Caco-2 (cell line): ENCODE measurements at regions not wholly inside any gene's neighbourhood (a gene's known extent, or its start where the extent isn't known, plus 50 kb on each side); places are given as distances from the start of the nearest gene placed in this dataset.

Experiments used
- BruUV-seq: library from RNA; stranded (reverse); fragments of 400-500 nt; replicated peaks from 2 replicates; lab custom pipeline; 2021; lab: Mats Ljungman, UMichigan
- CTCF ChIA-PET: fragments of 300-600 bp; sonication (Branson Sonifier 250); formaldehyde crosslinking; loops from one replicate; lab custom pipeline; 2022; ENCODE audit warnings: antibody characterized with exemption; lab: Charles Lee
- POLR2A ChIA-PET: fragments of 300-600 bp; sonication (Branson Sonifier 250); formaldehyde crosslinking; loops from one replicate; lab custom pipeline; 2022; ENCODE audit warnings: antibody characterized with exemption; lab: Charles Lee
- DNase-seq, 2 experiments: peaks; one replicate each; pipeline versions ENCODE4 v3.0.0 to v3.0.0-alpha.2; 2020 to 2022
- H3K27me3 ChIP-seq: replicated peaks from 2 replicates; pipeline ENCODE4 v1.6.0; 2011; ENCODE audit warnings: low read length; ENCODE audit not compliant: control insufficient read depth, insufficient read depth
- H3K36me3 ChIP-seq: 2 replicates; pipeline ENCODE4 v1.5.1; 2011; ENCODE audit warnings: low read length; ENCODE audit not compliant: control insufficient read depth, insufficient read depth
- H3K4me1 ChIP-seq: fragments of 250-450 bp; sonication (Bioruptor Pico); 2 replicates; pipeline ENCODE4 v1.5.1; 2020; ENCODE audit warnings: mild to moderate bottlenecking
- H3K4me3 ChIP-seq: 2 replicates; pipeline ENCODE4 v1.5.1; 2011; ENCODE audit warnings: low read depth, mild to moderate bottlenecking, control low read depth, low read length
- H3K9me3 ChIP-seq: fragments of 250-450 bp; sonication (Bioruptor Pico); 2 replicates; pipeline ENCODE4 v1.5.1; 2020; ENCODE audit warnings: mild to moderate bottlenecking, moderate library complexity
- H3K27ac Mint-ChIP-seq: one replicate; pipeline ENCODE4 v1.8.0; 2022; ENCODE audit warnings: mixed read lengths; ENCODE audit not compliant: unreplicated experiment
- H3K27me3 Mint-ChIP-seq: one replicate; pipeline ENCODE4 v1.8.0; 2022; ENCODE audit warnings: mixed read lengths; ENCODE audit not compliant: insufficient read depth, unreplicated experiment
- H3K36me3 Mint-ChIP-seq: one replicate; pipeline ENCODE4 v1.8.0; 2022; ENCODE audit warnings: mild to moderate bottlenecking, mixed read lengths; ENCODE audit not compliant: insufficient read depth, unreplicated experiment
- H3K4me1 Mint-ChIP-seq: one replicate; pipeline ENCODE4 v1.8.0; 2022; ENCODE audit warnings: low read depth, mixed read lengths; ENCODE audit not compliant: unreplicated experiment
- H3K4me3 Mint-ChIP-seq: one replicate; pipeline ENCODE4 v1.8.0; 2022; ENCODE audit warnings: mild to moderate bottlenecking, moderate library complexity, mixed read lengths; ENCODE audit not compliant: unreplicated experiment
- H3K9me3 Mint-ChIP-seq: one replicate; pipeline ENCODE4 v1.8.0; 2022; ENCODE audit warnings: mixed read lengths; ENCODE audit not compliant: unreplicated experiment
- CTCF ChIP-seq, 2 experiments: fragments of 200-600 bp in 1 of 2; IDR thresholded peaks; 1 replicate in 1 of 2; 2 replicates in 1 of 2; pipeline versions ENCODE4 v1.5.1 to v1.8.0; 2011 to 2022; ENCODE audit warnings: antibody characterized with exemption in 1 of 2, control low read depth in 1 of 2, inconsistent platforms in 1 of 2, low read depth in 1 of 2, low read length in 1 of 2, mild to moderate bottlenecking in 1 of 2, moderate library complexity in 1 of 2; ENCODE audit not compliant: insufficient read depth in 1 of 2, severe bottlenecking in 1 of 2, unreplicated experiment in 1 of 2
- intact Hi-C: fragments of 100-400 bp; cut with micrococcal nuclease; formaldehyde crosslinking; loops from one replicate; pipeline ENCODE4 v1.10.0; 2022; ENCODE audit not compliant: unreplicated experiment

GRCh38 chr5:124128867-124129266 lies 616.9 kb downstream of the CSNK1G3 start:
- POLR2A ChIA-PET, result no interaction called here
- no peaks in the 10 kb centered on the region for H3K36me3 Mint-ChIP-seq

GRCh38 chr5:124126504-124127217 lies 614.7 kb downstream of the CSNK1G3 start:
- H3K4me3 ChIP-seq, result no peak overlapping the region
- H3K27me3 Mint-ChIP-seq, result no peaks in the 10 kb centered on the region
- no peaks in the 10 kb centered on the region for H3K36me3 ChIP-seq
- H3K4me3 Mint-ChIP-seq, result no peak overlapping the region
- DNase-seq, result no peak
- no peaks in the 10 kb centered on the region for H3K9me3 Mint-ChIP-seq
- CTCF ChIA-PET, result no interaction called here
- BruUV-seq, result no TSS peak
- no peaks in the 10 kb centered on the region for H3K27me3 ChIP-seq
- H3K9me3 ChIP-seq, result no peaks in the 10 kb centered on the region
- intact Hi-C loops, result no loop called here
- no peak overlapping the region for H3K27ac Mint-ChIP-seq
- POLR2A ChIA-PET, result no interaction called here
- no peaks in the 10 kb centered on the region for H3K36me3 Mint-ChIP-seq
- H3K4me1 ChIP-seq, result no peaks in the 10 kb centered on the region
- no peaks in the 10 kb centered on the region for H3K4me1 Mint-ChIP-seq
- TF ChIP-seq CTCF (IDR thresholded peaks at IDR 0.05; ENCODE audit: insufficient read depth in 1 of 2, low read depth in 1 of 2, low read length in 1 of 2, severe bottlenecking in 1 of 2, unreplicated experiment in 1 of 2), result no peak

More at GRCh38 chr5:124128867-124129266, 616.9 kb downstream of the CSNK1G3 start:
- CTCF ChIA-PET, result no interaction called here
- Mint-ChIP-seq H3K27ac (no peak overlapping the region), H3K4me3 (no peak overlapping the region), H3K4me1 (no peaks in the 10 kb centered on the region), H3K27me3 (no peaks in the 10 kb centered on the region), H3K9me3 (no peaks in the 10 kb centered on the region)
- no peaks in the 10 kb centered on the region for H3K36me3 ChIP-seq
- H3K27me3 ChIP-seq, result no peaks in the 10 kb centered on the region
- no peak for TF ChIP-seq CTCF (IDR thresholded peaks at IDR 0.05; ENCODE audit: insufficient read depth in 1 of 2, low read depth in 1 of 2, low read length in 1 of 2, severe bottlenecking in 1 of 2, unreplicated experiment in 1 of 2)
- intact Hi-C loops, result no loop called here
- H3K4me1 ChIP-seq, result no peaks in the 10 kb centered on the region
- H3K9me3 ChIP-seq, result no peaks in the 10 kb centered on the region
- BruUV-seq, result no TSS peak
- DNase-seq, result no peak
- H3K4me3 ChIP-seq, result no peak overlapping the region

- Histone ChIP-seq H3K9me3 (no peaks in the 10 kb centered on the region), H3K4me1 (no peaks in the 10 kb centered on the region), H3K4me3 (no peak overlapping the region), H3K27me3 (no peaks in the 10 kb centered on the region), H3K36me3 (no peaks in the 10 kb centered on the region)
- H3K27me3 Mint-ChIP-seq, result no peaks in the 10 kb centered on the region
- DNase-seq, result no peak
- H3K36me3 Mint-ChIP-seq, result no peaks in the 10 kb centered on the region
- no peak overlapping the region for H3K27ac Mint-ChIP-seq
- ChIA-PET POLR2A (no interaction called here), CTCF (no interaction called here)
- BruUV-seq, result no TSS peak
- H3K9me3 Mint-ChIP-seq, result no peaks in the 10 kb centered on the region
- TF ChIP-seq CTCF (IDR thresholded peaks at IDR 0.05; ENCODE audit: insufficient read depth in 1 of 2, low read depth in 1 of 2, low read length in 1 of 2, severe bottlenecking in 1 of 2, unreplicated experiment in 1 of 2), result no peak
- H3K4me3 Mint-ChIP-seq, result no peak overlapping the region
- H3K4me1 Mint-ChIP-seq, result no peaks in the 10 kb centered on the region
- intact Hi-C loops, result no loop called here
Observed at GRCh38 chr5:124124711-124125229, 612.8 kb downstream of the CSNK1G3 start.
